CD14-positive monocyte (primary cell): ENCODE measurements at regions not wholly inside any gene's neighbourhood (a gene's known extent, or its start where the extent isn't known, plus 50 kb on each side); places are given as distances from the start of the nearest gene placed in this dataset.

Experiments
- DNase-seq, 3 donors: peaks; one replicate each; pipeline ENCODE4 v3.0.0-alpha.2; 2011 to 2022
- H2AFZ ChIP-seq: 2 replicates; pipeline ENCODE4 v1.6.0; 2012; ENCODE audit warnings: mild to moderate bottlenecking, low read depth, low read length, inconsistent platforms; ENCODE audit not compliant: insufficient read depth, poor library complexity, severe bottlenecking
- H3K27ac ChIP-seq, 2 donors: 1 replicate in 1 of 2; 2 replicates in 1 of 2; pipeline ENCODE4 v1.5.1; 2012 to 2013; ENCODE audit warnings: low read length in 2 of 2, control low read depth in 1 of 2, inconsistent platforms in 1 of 2, low read depth in 1 of 2, mild to moderate bottlenecking in 1 of 2
- H3K27me3 ChIP-seq, 2 donors: one replicate each; pipeline versions ENCODE4 v1.6.0 to v1.6.1; 2011 to 2013; ENCODE audit warnings: low read length in 2 of 2; ENCODE audit not compliant: control insufficient read depth in 2 of 2, insufficient read depth in 2 of 2
- H3K36me3 ChIP-seq, 2 donors: replicated peaks in 1 of 2; 1 replicate in 1 of 2; 2 replicates in 1 of 2; pipeline versions ENCODE4 v1.5.1 to v1.6.1; 2012 to 2013; ENCODE audit warnings: low read length in 2 of 2, control low read depth in 1 of 2, inconsistent platforms in 1 of 2, mild to moderate bottlenecking in 1 of 2; ENCODE audit not compliant: insufficient read depth in 2 of 2, control insufficient read depth in 1 of 2
- H3K4me1 ChIP-seq, 2 donors: 1 replicate in 1 of 2; 2 replicates in 1 of 2; pipeline versions ENCODE4 v1.5.1 to v1.6.1; 2012 to 2013; ENCODE audit warnings: low read length in 2 of 2, control low read depth in 1 of 2, inconsistent platforms in 1 of 2, mild to moderate bottlenecking in 1 of 2, moderate library complexity in 1 of 2; ENCODE audit not compliant: insufficient read depth in 2 of 2, control insufficient read depth in 1 of 2
- H3K4me2 ChIP-seq: replicated peaks from 2 replicates; pipeline ENCODE3; 2012; ENCODE audit warnings: low read length, moderate library complexity, mild to moderate bottlenecking; ENCODE audit not compliant: poor library complexity, severe bottlenecking; ENCODE audit errors: extremely low read depth
- H3K4me3 ChIP-seq, 3 experiments: fragments of 200-600 bp in 1 of 3; sonication (generic) in 1 of 3; replicated peaks in 1 of 3; 1 replicate in 2 of 3; 2 replicates in 1 of 3; pipeline ENCODE4 v1.5.1; 2011 to 2013; ENCODE audit warnings: low read length in 3 of 3, mild to moderate bottlenecking in 3 of 3, control low read depth in 2 of 3, low read depth in 2 of 3, inconsistent platforms in 1 of 3, moderate library complexity in 1 of 3
- H3K79me2 ChIP-seq: 2 replicates; pipeline ENCODE4 v1.6.0; 2012; ENCODE audit warnings: mild to moderate bottlenecking, control low read depth, inconsistent platforms, low read length, moderate library complexity; ENCODE audit not compliant: insufficient read depth
- H3K9ac ChIP-seq: 2 replicates; pipeline ENCODE4 v1.6.0; 2017; ENCODE audit warnings: low read length, mild to moderate bottlenecking; ENCODE audit not compliant: insufficient read depth, poor library complexity, severe bottlenecking
- H3K9me3 ChIP-seq, 2 donors: replicated peaks in 1 of 2; 1 replicate in 1 of 2; 2 replicates in 1 of 2; pipeline versions ENCODE4 v1.5.1 to v1.6.1; 2012 to 2013; ENCODE audit warnings: low read length in 2 of 2, control low read depth in 1 of 2; ENCODE audit not compliant: control insufficient read depth in 1 of 2, insufficient read depth in 1 of 2
- H4K20me1 ChIP-seq: 2 replicates; pipeline ENCODE4 v1.6.0; 2012; ENCODE audit warnings: mild to moderate bottlenecking, low read length, control low read depth, moderate library complexity; ENCODE audit not compliant: insufficient read depth
- H3K27ac Mint-ChIP-seq, 7 donors: one replicate each; pipeline ENCODE4 v1.8.0; 2020; ENCODE audit warnings: mild to moderate bottlenecking in 7 of 7, mixed read lengths in 7 of 7, moderate library complexity in 6 of 7, inconsistent platforms in 2 of 7
- H3K27me3 Mint-ChIP-seq, 3 donors: one replicate each; pipeline ENCODE4 v1.8.0; 2021 to 2022; ENCODE audit warnings: low read depth in 3 of 3, mild to moderate bottlenecking in 3 of 3, mixed read lengths in 3 of 3, moderate library complexity in 3 of 3, inconsistent platforms in 1 of 3
- H3K36me3 Mint-ChIP-seq, 2 donors: one replicate each; pipeline ENCODE4 v1.8.0; 2020; ENCODE audit warnings: mixed read lengths in 2 of 2, inconsistent platforms in 1 of 2, mild to moderate bottlenecking in 1 of 2
- H3K4me1 Mint-ChIP-seq: one replicate; pipeline ENCODE4 v1.8.0; 2020; ENCODE audit warnings: mild to moderate bottlenecking, mixed read lengths
- H3K4me3 Mint-ChIP-seq, 2 donors: one replicate each; pipeline ENCODE4 v1.8.0; 2020; ENCODE audit warnings: mild to moderate bottlenecking in 2 of 2, mixed read lengths in 2 of 2, moderate library complexity in 1 of 2
- H3K9me3 Mint-ChIP-seq, 7 donors: one replicate each; pipeline ENCODE4 v1.8.0; 2020 to 2022; ENCODE audit warnings: mixed read lengths in 7 of 7, mild to moderate bottlenecking in 6 of 7, moderate library complexity in 6 of 7, inconsistent platforms in 2 of 7
- WGBS: methylation state at CpG from one replicate; pipeline ENCODE4 v1.1.5; 2013; ENCODE audit warnings: missing lambda C conversion rate; ENCODE audit not compliant: insufficient coverage; 5-methylcytosine and 5-hydroxymethylcytosine counted together
- intact Hi-C, 2 donors: fragments of 100-400 bp; cut with micrococcal nuclease; formaldehyde crosslinking; loops; one replicate each; pipeline versions ENCODE4 v1.15.0 to v1.15.1; 2023
- TF ChIP-seq, protein P1 (sequence below): fragments of 200-600 bp; IDR thresholded peaks from one replicate; pipeline ENCODE4 v1.8.0; 2022; ENCODE audit warnings: antibody characterized with exemption, mild to moderate bottlenecking

DNA sequence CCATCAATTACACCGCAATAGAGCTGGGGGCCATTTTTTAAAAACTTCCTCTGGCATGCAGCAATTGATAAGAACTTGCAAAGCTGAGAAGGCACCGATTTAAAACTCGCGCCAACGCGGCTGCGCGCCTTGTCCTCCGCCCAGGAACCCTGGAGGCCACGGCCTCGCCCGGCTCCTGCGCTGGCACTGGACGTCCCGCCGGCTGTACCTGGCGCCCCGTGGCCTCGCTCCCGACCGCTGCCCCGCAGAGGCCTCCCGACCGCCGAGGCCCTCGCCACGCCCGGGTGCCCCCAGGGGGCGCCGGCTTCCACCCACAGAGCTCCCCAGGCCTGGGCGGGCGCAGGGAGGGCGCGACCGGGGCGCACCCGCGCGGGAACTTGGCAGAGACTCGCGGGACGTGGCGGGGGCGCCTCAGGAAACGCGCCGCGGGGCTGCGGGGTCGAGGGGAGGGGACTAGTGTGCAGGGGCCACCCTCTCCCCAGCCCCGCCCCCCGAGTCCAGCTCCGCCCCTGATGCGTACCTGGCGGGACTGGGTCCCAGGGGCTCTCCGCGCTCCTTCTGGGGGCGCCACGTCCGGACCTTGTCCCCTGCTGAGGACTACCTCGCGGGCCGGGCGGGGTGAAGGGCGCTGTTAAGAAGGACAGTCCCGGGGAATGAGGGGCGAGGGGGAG is 65.7 kb downstream of the TNFAIP2 start:
- TF ChIP-seq, protein P1, sequence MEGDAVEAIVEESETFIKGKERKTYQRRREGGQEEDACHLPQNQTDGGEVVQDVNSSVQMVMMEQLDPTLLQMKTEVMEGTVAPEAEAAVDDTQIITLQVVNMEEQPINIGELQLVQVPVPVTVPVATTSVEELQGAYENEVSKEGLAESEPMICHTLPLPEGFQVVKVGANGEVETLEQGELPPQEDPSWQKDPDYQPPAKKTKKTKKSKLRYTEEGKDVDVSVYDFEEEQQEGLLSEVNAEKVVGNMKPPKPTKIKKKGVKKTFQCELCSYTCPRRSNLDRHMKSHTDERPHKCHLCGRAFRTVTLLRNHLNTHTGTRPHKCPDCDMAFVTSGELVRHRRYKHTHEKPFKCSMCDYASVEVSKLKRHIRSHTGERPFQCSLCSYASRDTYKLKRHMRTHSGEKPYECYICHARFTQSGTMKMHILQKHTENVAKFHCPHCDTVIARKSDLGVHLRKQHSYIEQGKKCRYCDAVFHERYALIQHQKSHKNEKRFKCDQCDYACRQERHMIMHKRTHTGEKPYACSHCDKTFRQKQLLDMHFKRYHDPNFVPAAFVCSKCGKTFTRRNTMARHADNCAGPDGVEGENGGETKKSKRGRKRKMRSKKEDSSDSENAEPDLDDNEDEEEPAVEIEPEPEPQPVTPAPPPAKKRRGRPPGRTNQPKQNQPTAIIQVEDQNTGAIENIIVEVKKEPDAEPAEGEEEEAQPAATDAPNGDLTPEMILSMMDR: peak; percentile 22
- H4K20me1 ChIP-seq: no peaks in the 10 kb centered on the region
- H3K27me3 Mint-ChIP-seq: peaks cover 52 to 64% (median 59%) of the 10 kb centered on the region in 3 donors
- WGBS: under 1% methylated on average over 60 of the region's 67 CpGs
- DNase-seq: no peak
- H3K36me3 ChIP-seq: no peaks in the 10 kb centered on the region
- no peak overlapping the region for H3K27ac Mint-ChIP-seq
- H3K9me3 ChIP-seq: no peaks in the 10 kb centered on the region
- peaks cover 2 to 13% of the 10 kb centered on the region in 2 donors for H3K4me1 ChIP-seq
- peak overlapping the region; percentile 29 for H2AFZ ChIP-seq
- intact Hi-C loops: loop anchor here (5.0 to 10.0 kb wide), 2 partner anchors 87 to 114 kb away; no protein-coding TSS in a partner anchor
- H3K4me3 ChIP-seq: peak overlapping the region in 1 of 3 experiments; percentile 46
- H3K4me1 Mint-ChIP-seq: peaks cover 9% of the 10 kb centered on the region
- no peak overlapping the region for H3K27ac ChIP-seq
- peaks cover 37 to 48% of the 10 kb centered on the region in 2 donors for H3K27me3 ChIP-seq
- H3K36me3 Mint-ChIP-seq: peaks cover 3% of the 10 kb centered on the region in 2 donors
- H3K4me3 Mint-ChIP-seq: peak overlapping the region in 1 of 2 donors; percentile 79
- peaks cover 4 to 19% (median 12%) of the 10 kb centered on the region in 7 donors for H3K9me3 Mint-ChIP-seq
- H3K79me2 ChIP-seq: no peaks in the 10 kb centered on the region
- peak overlapping the region; percentile 50 for H3K4me2 ChIP-seq
- no peak overlapping the region for H3K9ac ChIP-seq

DNA sequence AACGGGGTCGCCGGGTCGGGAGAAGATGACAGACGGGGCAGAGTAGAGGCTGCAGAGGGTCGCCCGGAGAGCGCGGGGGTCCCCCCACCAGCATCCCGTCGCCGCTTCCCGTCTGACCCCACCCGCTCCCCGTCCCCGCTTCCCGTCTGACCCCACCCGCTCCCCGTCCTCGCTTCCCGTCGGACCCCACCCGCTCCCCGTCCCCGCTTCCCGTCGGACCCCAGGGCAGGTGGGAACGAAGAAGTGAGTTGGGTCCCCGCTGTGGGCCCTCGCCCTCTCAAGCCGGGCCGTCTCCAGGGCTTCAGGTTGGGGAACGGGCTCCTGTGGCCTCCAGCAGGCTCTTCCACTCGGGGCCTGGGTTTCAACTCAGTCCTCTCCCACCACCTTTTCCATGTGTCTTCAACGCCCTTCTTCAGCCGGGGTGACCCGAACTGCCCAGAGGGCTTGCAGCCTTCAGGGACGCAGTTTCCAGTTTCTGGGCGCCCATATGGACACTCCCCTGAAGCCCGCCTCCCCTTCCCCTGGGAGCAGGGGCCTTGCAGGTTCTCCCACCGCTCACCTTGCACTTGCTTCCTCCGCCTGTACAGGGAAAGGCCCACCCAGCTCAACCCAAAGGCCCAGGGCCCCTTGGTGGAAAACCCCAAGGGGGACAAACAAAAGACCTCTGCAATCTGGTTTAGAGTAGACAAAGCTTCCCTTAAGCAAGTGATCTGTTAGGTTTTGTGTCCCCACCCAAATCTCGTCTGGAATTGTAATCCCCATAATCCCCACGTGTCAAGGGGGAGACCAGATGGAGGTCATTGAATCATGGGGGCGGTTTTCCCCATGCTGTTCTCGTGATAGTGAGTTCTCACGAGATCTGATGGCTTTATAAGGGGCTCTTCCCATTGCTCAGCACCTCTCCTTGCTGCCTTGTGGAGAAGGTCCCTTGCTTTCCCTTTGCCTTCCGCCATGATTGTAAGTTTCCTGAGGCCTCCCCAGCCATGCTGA is 66.5 kb downstream of the TNFAIP2 start:
- H2AFZ ChIP-seq: no peak overlapping the region
- no peaks in the 10 kb centered on the region for H3K9me3 ChIP-seq
- Mint-ChIP-seq H3K27ac (peak overlapping the region in 1 of 7 donors; percentile 14), H3K4me1 (peaks cover 15% of the 10 kb centered on the region), H3K27me3 (peaks cover 52 to 61% (median 57%) of the 10 kb centered on the region in 3 donors), H3K4me3 (peak overlapping the region in 1 of 2 donors; percentile 75), H3K9me3 (peaks cover 4 to 20% (median 12%) of the 10 kb centered on the region in 7 donors), H3K36me3 (peaks cover 3% of the 10 kb centered on the region in 2 donors)
- WGBS: 55% methylated on average over 37 of the region's 48 CpGs
- TF ChIP-seq, protein P1: no peak
- no peaks in the 10 kb centered on the region for H3K36me3 ChIP-seq
- peaks cover 37 to 48% of the 10 kb centered on the region in 2 donors for H3K27me3 ChIP-seq
- H3K4me2 ChIP-seq: peak overlapping the region; percentile 50
- intact Hi-C loops: loop anchor here (5.0 to 10.0 kb wide), 2 partner anchors 87 to 115 kb away; no protein-coding TSS in a partner anchor
- H3K9ac ChIP-seq: no peak overlapping the region
- H3K79me2 ChIP-seq: no peaks in the 10 kb centered on the region
- H3K4me3 ChIP-seq: peak overlapping the region in 1 of 3 experiments; percentile 46
- peaks cover 2 to 20% of the 10 kb centered on the region in 2 donors for H3K4me1 ChIP-seq
- no peaks in the 10 kb centered on the region for H4K20me1 ChIP-seq
- DNase-seq: no peak
- H3K27ac ChIP-seq: no peak overlapping the region
